ENCODE measurements at regions not wholly inside any gene's neighbourhood (a gene's known extent, or its start where the extent isn't known, plus 50 kb on each side); places are given as distances from the start of the nearest gene placed in this dataset.

DNA sequence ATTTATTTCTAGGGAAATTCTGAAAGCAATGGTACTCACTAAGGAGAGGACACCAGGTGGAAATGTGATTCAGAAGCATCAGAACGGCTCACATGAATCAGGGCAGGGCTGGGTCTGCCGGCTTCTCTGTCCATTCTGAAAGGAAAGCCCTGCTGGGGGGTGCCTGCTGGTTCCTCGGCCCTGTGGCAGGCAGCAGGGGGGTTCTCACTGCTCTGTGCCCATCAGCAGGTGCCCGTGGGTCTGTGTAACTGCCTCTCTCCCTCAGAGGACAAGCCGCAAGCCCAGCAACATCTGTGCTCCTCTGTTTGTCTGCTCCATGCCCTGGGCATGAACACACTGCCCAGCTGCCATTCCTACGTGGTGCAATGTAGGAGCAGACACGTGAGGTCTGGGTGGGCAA, 74.9 kb upstream of the ZNF423 start:
- Histone ChIP-seq H3K27me3 (no peaks in the 10 kb centered on the region), H3K36me3 (no peaks in the 10 kb centered on the region), H3K4me1 (peaks cover 0 to 12% (median 0%) of the 10 kb centered on the region in 3 donors), H3K27ac (no peak overlapping the region), H3K4me3 (no peak overlapping the region), H3K9me3 (no peaks in the 10 kb centered on the region)
- 100% methylated on average over 2 of the region's 7 CpGs; no CpG with 5 or more reads in 1 of the 2 donors for WGBS, 2 donors (ENCODE audit: low coverage in 1 of 2)
- TF ChIP-seq POLR2A (IDR thresholded peaks at IDR 0.05) (no peak), EP300 (IDR thresholded peaks at IDR 0.05) (no peak), POLR2AphosphoS5 (IDR thresholded peaks at IDR 0.05) (no peak)
- TF ChIP-seq, protein P1, sequence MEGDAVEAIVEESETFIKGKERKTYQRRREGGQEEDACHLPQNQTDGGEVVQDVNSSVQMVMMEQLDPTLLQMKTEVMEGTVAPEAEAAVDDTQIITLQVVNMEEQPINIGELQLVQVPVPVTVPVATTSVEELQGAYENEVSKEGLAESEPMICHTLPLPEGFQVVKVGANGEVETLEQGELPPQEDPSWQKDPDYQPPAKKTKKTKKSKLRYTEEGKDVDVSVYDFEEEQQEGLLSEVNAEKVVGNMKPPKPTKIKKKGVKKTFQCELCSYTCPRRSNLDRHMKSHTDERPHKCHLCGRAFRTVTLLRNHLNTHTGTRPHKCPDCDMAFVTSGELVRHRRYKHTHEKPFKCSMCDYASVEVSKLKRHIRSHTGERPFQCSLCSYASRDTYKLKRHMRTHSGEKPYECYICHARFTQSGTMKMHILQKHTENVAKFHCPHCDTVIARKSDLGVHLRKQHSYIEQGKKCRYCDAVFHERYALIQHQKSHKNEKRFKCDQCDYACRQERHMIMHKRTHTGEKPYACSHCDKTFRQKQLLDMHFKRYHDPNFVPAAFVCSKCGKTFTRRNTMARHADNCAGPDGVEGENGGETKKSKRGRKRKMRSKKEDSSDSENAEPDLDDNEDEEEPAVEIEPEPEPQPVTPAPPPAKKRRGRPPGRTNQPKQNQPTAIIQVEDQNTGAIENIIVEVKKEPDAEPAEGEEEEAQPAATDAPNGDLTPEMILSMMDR (IDR thresholded peaks at IDR 0.05) = no peak
- ATAC-seq = no peak

DNA sequence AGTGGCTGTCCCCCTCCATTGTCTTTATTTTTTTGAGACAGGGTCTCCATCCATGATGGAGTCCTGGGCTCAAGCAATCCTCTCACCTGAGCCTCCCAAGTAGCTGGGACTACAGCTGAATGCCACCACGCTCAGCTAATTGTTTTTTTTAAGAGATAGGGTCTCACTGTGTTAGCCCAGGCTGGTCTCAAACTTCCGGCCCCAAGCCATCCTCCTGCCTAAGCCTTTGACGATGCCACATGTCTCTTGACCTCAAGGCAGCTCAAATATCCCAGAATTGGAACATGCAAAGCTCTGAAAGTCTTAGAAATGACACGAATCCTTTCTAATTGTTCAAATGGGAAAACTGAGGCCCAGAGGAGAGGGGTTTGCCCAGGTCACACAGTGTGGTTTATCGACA, 75.4 kb upstream of the ZNF423 start:
- no peaks in the 10 kb centered on the region for H3K9me3 ChIP-seq
- ATAC-seq = no peak
- no peak overlapping the region for H3K4me3 ChIP-seq
- no peak for TF ChIP-seq EP300 (IDR thresholded peaks at IDR 0.05)
- TF ChIP-seq POLR2AphosphoS5 (IDR thresholded peaks at IDR 0.05) = no peak
- TF ChIP-seq, protein P1 (IDR thresholded peaks at IDR 0.05) = no peak
- TF ChIP-seq POLR2A (IDR thresholded peaks at IDR 0.05) = no peak
- H3K27ac ChIP-seq = no peak overlapping the region
- H3K36me3 ChIP-seq = no peaks in the 10 kb centered on the region
- H3K4me1 ChIP-seq = peaks cover 0 to 12% (median 0%) of the 10 kb centered on the region in 3 donors
- H3K27me3 ChIP-seq = no peaks in the 10 kb centered on the region
- WGBS, 2 donors (ENCODE audit: low coverage in 1 of 2) = 79 to 93% methylated on average over 2 to 5 of the region's 5 CpGs

- Histone ChIP-seq H3K36me3 (no peaks in the 10 kb centered on the region), H3K9me3 (no peaks in the 10 kb centered on the region), H3K27ac (no peak overlapping the region), H3K27me3 (no peaks in the 10 kb centered on the region), H3K4me1 (peaks cover 0 to 12% (median 0%) of the 10 kb centered on the region in 3 donors), H3K4me3 (no peak overlapping the region)
- 90 to 100% methylated on average over 2 to 3 of the region's 10 CpGs for WGBS, 2 donors (ENCODE audit: low coverage in 1 of 2)
- no peak for ATAC-seq
- TF ChIP-seq POLR2AphosphoS5 (IDR thresholded peaks at IDR 0.05) = no peak
- no peak for TF ChIP-seq POLR2A (IDR thresholded peaks at IDR 0.05)
- no peak for TF ChIP-seq EP300 (IDR thresholded peaks at IDR 0.05)
- TF ChIP-seq, protein P1 (IDR thresholded peaks at IDR 0.05) = no peak
These were observed 76.0 kb upstream of the ZNF423 start for GRCh38 chr16:49931916-49932315.

DNA sequence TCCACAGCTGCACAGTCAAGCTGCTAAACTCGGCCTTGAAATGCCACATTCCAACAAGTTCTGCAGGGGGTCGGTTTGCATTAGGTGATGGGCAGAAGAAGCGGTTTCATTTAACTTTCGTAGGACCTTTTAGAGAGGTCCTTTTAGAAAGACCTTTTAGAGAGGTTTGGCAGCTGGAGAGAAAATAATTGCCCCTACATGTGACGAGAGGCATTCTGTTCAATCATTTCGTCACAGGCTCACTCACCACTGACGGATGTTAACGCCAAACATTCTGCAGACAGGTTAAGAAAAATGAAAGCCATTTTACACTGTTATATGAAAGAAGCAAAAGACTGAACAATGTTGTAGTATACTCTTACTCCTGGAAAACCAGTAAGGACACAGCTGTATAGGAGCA, 76.5 kb upstream of the ZNF423 start:
- Histone ChIP-seq H3K4me3 (no peak overlapping the region), H3K9me3 (no peaks in the 10 kb centered on the region), H3K4me1 (peaks cover 0 to 12% (median 0%) of the 10 kb centered on the region in 3 donors), H3K27ac (no peak overlapping the region), H3K36me3 (no peaks in the 10 kb centered on the region), H3K27me3 (no peaks in the 10 kb centered on the region)
- TF ChIP-seq POLR2AphosphoS5 (IDR thresholded peaks at IDR 0.05) = no peak
- TF ChIP-seq, protein P1 (IDR thresholded peaks at IDR 0.05) = no peak
- TF ChIP-seq POLR2A (IDR thresholded peaks at IDR 0.05) = no peak
- no peak for TF ChIP-seq EP300 (IDR thresholded peaks at IDR 0.05)
- 49 to 59% methylated on average over 8 of the region's 8 CpGs for WGBS, 2 donors (ENCODE audit: low coverage in 1 of 2)
- ATAC-seq = no peak

- no peaks in the 10 kb centered on the region for H3K9me3 ChIP-seq
- ATAC-seq = no peak
- no peak overlapping the region for H3K27ac ChIP-seq
- H3K4me1 ChIP-seq = peaks cover 0 to 12% (median 0%) of the 10 kb centered on the region in 3 donors
- H3K36me3 ChIP-seq = no peaks in the 10 kb centered on the region
- 0 to 6% methylated on average over 4 of the region's 4 CpGs for WGBS, 2 donors (ENCODE audit: low coverage in 1 of 2)
- no peak overlapping the region for H3K4me3 ChIP-seq
- TF ChIP-seq POLR2AphosphoS5 (IDR thresholded peaks at IDR 0.05) (no peak), EP300 (IDR thresholded peaks at IDR 0.05) (no peak), POLR2A (IDR thresholded peaks at IDR 0.05) (no peak)
- TF ChIP-seq, protein P1 (IDR thresholded peaks at IDR 0.05) = no peak
- no peaks in the 10 kb centered on the region for H3K27me3 ChIP-seq
These were observed 77.0 kb upstream of the ZNF423 start for GRCh38 chr16:49932946-49933345.
